ENCODE measurements at regions not wholly inside any gene's neighbourhood (a gene's known extent, or its start where the extent isn't known, plus 50 kb on each side); places are given as distances from the start of the nearest gene placed in this dataset.
"Not testable (repeated sequence)": the region's sequence is repeated elsewhere in the genome, so short reads cannot be mapped to it uniquely, and the experiment has no call there.

- TF ChIP-seq, protein P1, sequence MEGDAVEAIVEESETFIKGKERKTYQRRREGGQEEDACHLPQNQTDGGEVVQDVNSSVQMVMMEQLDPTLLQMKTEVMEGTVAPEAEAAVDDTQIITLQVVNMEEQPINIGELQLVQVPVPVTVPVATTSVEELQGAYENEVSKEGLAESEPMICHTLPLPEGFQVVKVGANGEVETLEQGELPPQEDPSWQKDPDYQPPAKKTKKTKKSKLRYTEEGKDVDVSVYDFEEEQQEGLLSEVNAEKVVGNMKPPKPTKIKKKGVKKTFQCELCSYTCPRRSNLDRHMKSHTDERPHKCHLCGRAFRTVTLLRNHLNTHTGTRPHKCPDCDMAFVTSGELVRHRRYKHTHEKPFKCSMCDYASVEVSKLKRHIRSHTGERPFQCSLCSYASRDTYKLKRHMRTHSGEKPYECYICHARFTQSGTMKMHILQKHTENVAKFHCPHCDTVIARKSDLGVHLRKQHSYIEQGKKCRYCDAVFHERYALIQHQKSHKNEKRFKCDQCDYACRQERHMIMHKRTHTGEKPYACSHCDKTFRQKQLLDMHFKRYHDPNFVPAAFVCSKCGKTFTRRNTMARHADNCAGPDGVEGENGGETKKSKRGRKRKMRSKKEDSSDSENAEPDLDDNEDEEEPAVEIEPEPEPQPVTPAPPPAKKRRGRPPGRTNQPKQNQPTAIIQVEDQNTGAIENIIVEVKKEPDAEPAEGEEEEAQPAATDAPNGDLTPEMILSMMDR (conservative IDR thresholded peaks at IDR 0.05) = no peak
- no peak for TF ChIP-seq ZFX (IDR thresholded peaks at IDR 0.05)
- H3K27ac ChIP-seq = no peak overlapping the region
Measured at GRCh38 chr6:93842178-93842577, 422.8 kb upstream of the EPHA7 start.

GRCh38 chr6:93835451-93836145 is 416.2 kb upstream of the EPHA7 start:
- not testable (repeated sequence) for H3K27ac ChIP-seq

DNA sequence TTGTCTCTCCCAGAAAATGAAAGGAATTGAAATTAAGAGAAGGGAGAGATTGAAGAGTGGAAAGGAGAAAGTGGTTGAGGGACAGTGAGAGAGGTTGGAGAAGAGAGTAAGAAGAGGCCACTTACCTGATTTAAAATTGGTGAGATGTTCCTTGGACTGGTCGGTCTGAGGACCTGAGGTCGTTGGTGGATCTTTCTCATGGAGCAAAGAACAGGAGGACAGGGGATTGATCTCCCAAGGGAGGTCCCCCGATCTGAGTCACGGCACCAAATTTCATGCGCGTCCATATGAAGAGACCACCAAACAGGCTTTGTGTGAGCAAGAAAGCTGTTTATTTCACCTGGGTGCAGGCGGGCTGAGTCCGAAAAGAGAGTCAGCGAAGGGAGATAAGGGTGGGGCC is 415.7 kb upstream of the EPHA7 start:
- H3K27ac ChIP-seq = not testable (repeated sequence)

DNA sequence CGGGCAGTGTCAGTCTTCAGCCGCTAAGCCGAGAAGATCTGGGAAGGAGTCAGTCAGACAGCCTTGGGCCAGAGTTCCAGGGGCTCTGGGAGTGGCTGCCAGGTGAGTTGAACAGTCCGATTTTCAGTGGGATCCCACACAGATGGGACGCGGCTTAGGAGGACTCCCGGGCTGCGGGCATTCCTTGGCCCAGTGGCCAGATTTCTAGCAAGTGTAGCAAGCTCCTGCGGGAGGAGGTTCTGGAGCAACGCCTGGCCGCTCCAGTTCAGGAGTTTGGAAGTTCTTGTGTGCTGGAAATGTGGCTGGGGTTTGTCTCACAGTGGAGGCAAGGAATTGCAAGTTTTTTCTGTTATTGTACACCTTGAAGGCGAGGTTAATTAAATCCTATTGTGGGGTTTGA is 414.0 kb upstream of the EPHA7 start:
- not testable (repeated sequence) for H3K27ac ChIP-seq

GRCh38 chr6:93829757-93830156 is 410.4 kb upstream of the EPHA7 start:
- H3K27ac ChIP-seq = not testable (repeated sequence)

DNA sequence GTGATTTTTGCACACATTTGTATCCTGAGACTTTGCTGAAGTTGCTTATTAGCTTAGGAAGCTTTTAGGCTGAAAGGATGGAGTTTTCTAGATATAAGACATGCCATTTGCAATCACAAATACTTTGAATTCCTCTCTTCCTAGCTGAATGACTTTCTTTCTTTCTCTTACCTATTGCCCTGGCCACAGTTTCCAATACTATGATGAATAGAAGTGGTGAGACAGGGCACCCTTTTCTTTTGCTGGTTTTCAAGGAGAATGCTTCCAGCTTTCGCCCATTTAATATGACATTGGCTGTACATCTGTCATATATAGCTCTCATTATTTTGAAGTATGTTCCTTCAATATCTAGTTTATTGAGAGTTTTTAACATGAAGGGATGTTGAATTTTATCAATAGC is 409.6 kb upstream of the EPHA7 start:
- no peak overlapping the region for H3K27ac ChIP-seq
- TF ChIP-seq, protein P1 (conservative IDR thresholded peaks at IDR 0.05) = no peak
- no peak for TF ChIP-seq ZFX (IDR thresholded peaks at IDR 0.05)

GRCh38 chr6:93828553-93828952 is 409.2 kb upstream of the EPHA7 start:
- no peak for TF ChIP-seq ZFX (IDR thresholded peaks at IDR 0.05)
- TF ChIP-seq, protein P1 (conservative IDR thresholded peaks at IDR 0.05) = no peak
- no peak overlapping the region for H3K27ac ChIP-seq

- no peak overlapping the region for H3K27ac ChIP-seq
- TF ChIP-seq, protein P1 (conservative IDR thresholded peaks at IDR 0.05) = no peak
- no peak for TF ChIP-seq ZFX (IDR thresholded peaks at IDR 0.05)
Measured at GRCh38 chr6:93827728-93828127, 408.4 kb upstream of the EPHA7 start.

- TF ChIP-seq, protein P1 (conservative IDR thresholded peaks at IDR 0.05) = no peak
- TF ChIP-seq ZFX (IDR thresholded peaks at IDR 0.05) = no peak
- no peak overlapping the region for H3K27ac ChIP-seq
Measured at GRCh38 chr6:93825950-93826349, 406.6 kb upstream of the EPHA7 start.

DNA sequence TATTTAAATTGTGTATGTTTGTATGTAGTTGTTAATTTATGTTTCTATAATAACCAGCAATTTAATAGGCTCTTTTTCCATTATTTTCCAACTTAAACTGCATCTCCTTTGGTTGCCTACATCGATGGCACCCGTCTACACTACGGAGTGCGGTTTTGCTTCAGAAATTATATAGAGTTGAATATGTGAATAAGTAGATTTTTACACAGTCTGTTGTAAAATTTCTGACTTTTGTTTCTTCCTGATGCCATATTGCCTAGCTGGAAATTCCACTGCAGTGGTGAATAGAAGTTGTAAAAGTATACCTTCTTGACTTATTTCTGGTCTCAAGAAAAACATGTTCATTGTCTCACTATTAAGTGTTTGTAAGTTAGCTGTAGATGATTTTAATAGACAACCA is 404.1 kb upstream of the EPHA7 start:
- no peak overlapping the region for H3K27ac ChIP-seq
- no peak for TF ChIP-seq ZFX (IDR thresholded peaks at IDR 0.05)
- TF ChIP-seq, protein P1 (conservative IDR thresholded peaks at IDR 0.05) = no peak
